Transverse colon (tissue), 4 donors: ENCODE measurements at regions not wholly inside any gene's neighbourhood (a gene's known extent, or its start where the extent isn't known, plus 50 kb on each side); places are given as distances from the start of the nearest gene placed in this dataset.

Experiments
- POLR2A ChIP-seq: fragments of 450-650 bp; IDR thresholded peaks from one replicate; pipeline ENCODE4 v1.6.1; 2016; ENCODE audit warnings: antibody characterized with exemption, mild to moderate bottlenecking, moderate library complexity
- POLR2AphosphoS5 ChIP-seq, 3 donors: sonication (generic); formaldehyde crosslinking; IDR thresholded peaks; one replicate each; pipeline ENCODE4 v1.6.1; 2016; ENCODE audit warnings: antibody characterized with exemption in 3 of 3
- TF ChIP-seq, protein P1 (sequence below), 5 experiments: fragments of 200-600 bp in 3 of 5; fragments of 450-650 bp in 2 of 5; sonication (generic) in 3 of 5; IDR thresholded peaks; 1 replicate in 2 of 5; 2 replicates in 3 of 5; pipeline ENCODE4 v1.5.1; 2016 to 2017; ENCODE audit warnings: antibody characterized with exemption in 5 of 5, inconsistent platforms in 3 of 5, mild to moderate bottlenecking in 2 of 5, moderate library complexity in 1 of 5

DNA sequence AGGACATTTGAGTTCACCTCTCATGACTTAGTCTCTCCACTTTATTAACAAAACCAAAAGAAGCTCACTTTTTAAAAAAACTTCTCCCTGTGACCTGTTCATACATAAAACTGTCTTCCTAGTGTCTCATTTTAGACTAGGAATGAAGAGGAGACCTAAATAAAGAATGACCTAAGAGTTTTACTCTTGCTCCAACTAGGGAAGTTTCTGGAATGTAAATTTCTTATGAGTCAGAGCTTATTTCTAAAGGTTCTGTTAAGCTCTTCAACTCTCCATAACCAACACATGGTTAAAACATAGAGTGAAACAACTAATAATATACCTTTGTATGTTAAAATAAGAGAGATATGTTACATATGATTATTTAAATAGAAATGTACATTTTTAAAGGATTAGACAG, 369.8 kb downstream of the EMP1 start:
- TF ChIP-seq, protein P1, sequence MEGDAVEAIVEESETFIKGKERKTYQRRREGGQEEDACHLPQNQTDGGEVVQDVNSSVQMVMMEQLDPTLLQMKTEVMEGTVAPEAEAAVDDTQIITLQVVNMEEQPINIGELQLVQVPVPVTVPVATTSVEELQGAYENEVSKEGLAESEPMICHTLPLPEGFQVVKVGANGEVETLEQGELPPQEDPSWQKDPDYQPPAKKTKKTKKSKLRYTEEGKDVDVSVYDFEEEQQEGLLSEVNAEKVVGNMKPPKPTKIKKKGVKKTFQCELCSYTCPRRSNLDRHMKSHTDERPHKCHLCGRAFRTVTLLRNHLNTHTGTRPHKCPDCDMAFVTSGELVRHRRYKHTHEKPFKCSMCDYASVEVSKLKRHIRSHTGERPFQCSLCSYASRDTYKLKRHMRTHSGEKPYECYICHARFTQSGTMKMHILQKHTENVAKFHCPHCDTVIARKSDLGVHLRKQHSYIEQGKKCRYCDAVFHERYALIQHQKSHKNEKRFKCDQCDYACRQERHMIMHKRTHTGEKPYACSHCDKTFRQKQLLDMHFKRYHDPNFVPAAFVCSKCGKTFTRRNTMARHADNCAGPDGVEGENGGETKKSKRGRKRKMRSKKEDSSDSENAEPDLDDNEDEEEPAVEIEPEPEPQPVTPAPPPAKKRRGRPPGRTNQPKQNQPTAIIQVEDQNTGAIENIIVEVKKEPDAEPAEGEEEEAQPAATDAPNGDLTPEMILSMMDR (IDR thresholded peaks at IDR 0.05) = no peak
- TF ChIP-seq POLR2AphosphoS5 (IDR thresholded peaks at IDR 0.05) (no peak), POLR2A (no peak)
